HepG2 (cell line): ENCODE measurements at regions not wholly inside any gene's neighbourhood (a gene's known extent, or its start where the extent isn't known, plus 50 kb on each side); places are given as distances from the start of the nearest gene placed in this dataset.
A peak's percentile ranks its signal among the peaks of the same experiment; 100 is the strongest.

Experiments
- BCL6 ChIP-seq: IDR thresholded peaks from 2 replicates; pipeline ENCODE4 v1.6.1; 2016; ENCODE audit warnings: missing genetic modification reagents, missing compliant biosample characterization
- EEA1 ChIP-seq: sonication (generic); formaldehyde crosslinking; IDR thresholded peaks from 2 replicates; pipeline ENCODE4 v1.5.1; 2020; ENCODE audit warnings: mild to moderate bottlenecking, missing genetic modification reagents, borderline replicate concordance
- ELF1 ChIP-seq: sonication (generic); formaldehyde crosslinking; IDR thresholded peaks from 2 replicates; pipeline ENCODE4 v1.4.0; 2020; ENCODE audit warnings: missing genetic modification reagents
- JUND ChIP-seq: sonication (generic); formaldehyde crosslinking; IDR thresholded peaks from 2 replicates; pipeline ENCODE4 v1.8.0; 2022; ENCODE audit warnings: mild to moderate bottlenecking, missing genetic modification reagents
- RELA ChIP-seq: sonication (generic); formaldehyde crosslinking; IDR thresholded peaks from 2 replicates; pipeline ENCODE4 v1.4.0; 2020; ENCODE audit warnings: missing genetic modification reagents
- SMARCC2 ChIP-seq: fragments of 450-650 bp; IDR thresholded peaks from 2 replicates; pipeline ENCODE4 v1.6.1; 2017; ENCODE audit warnings: antibody characterized with exemption, mild to moderate bottlenecking
- SOX6 ChIP-seq, 2 experiments: fragments of 450-650 bp in 1 of 2; sonication (generic) in 1 of 2; formaldehyde crosslinking in 1 of 2; IDR thresholded peaks; 2 replicates each; pipeline versions ENCODE4 v1.4.0 to v1.6.1; 2017 to 2020; ENCODE audit warnings: antibody characterized with exemption in 1 of 2, mild to moderate bottlenecking in 1 of 2, missing genetic modification reagents in 1 of 2
- SRY ChIP-seq: sonication (generic); formaldehyde crosslinking; IDR thresholded peaks from 2 replicates; pipeline ENCODE4 v1.8.0; 2022; ENCODE audit warnings: mild to moderate bottlenecking, missing genetic modification reagents
- SSRP1 ChIP-seq: IDR thresholded peaks from 2 replicates; pipeline ENCODE4 v1.6.1; 2016; ENCODE audit warnings: control low read depth
- TOE1 ChIP-seq: sonication (generic); formaldehyde crosslinking; IDR thresholded peaks from 2 replicates; pipeline ENCODE4 v1.4.0; 2020; ENCODE audit warnings: mild to moderate bottlenecking, missing genetic modification reagents
- ZBTB38 ChIP-seq: sonication (generic); formaldehyde crosslinking; IDR thresholded peaks from 2 replicates; pipeline ENCODE4 v1.5.1; 2020; ENCODE audit warnings: mild to moderate bottlenecking, missing genetic modification reagents
- ZBTB7B ChIP-seq: sonication (generic); formaldehyde crosslinking; IDR thresholded peaks from 2 replicates; pipeline ENCODE4 v1.4.0; 2020; ENCODE audit warnings: missing genetic modification reagents
- ZFP36L2 ChIP-seq: sonication (generic); formaldehyde crosslinking; IDR thresholded peaks from 2 replicates; pipeline ENCODE4 v1.4.0; 2020; ENCODE audit warnings: missing genetic modification reagents
- ZFX ChIP-seq: sonication (generic); formaldehyde crosslinking; IDR thresholded peaks from 2 replicates; pipeline ENCODE4 v1.4.0; 2020; ENCODE audit warnings: mild to moderate bottlenecking, low read depth, missing genetic modification reagents, moderate library complexity
- ZNF24 ChIP-seq: fragments of 450-650 bp; IDR thresholded peaks from 2 replicates; pipeline ENCODE4 v1.6.1; 2017; ENCODE audit warnings: antibody characterized with exemption, mild to moderate bottlenecking
- ZNF549 ChIP-seq: sonication (generic); formaldehyde crosslinking; IDR thresholded peaks from 2 replicates; pipeline ENCODE4 v1.5.0; 2020; ENCODE audit warnings: missing genetic modification reagents
- ZNF674 ChIP-seq: sonication (generic); formaldehyde crosslinking; IDR thresholded peaks from 2 replicates; pipeline ENCODE4 v1.5.0; 2020; ENCODE audit warnings: low read depth, mild to moderate bottlenecking, missing genetic modification reagents
- ZSCAN31 ChIP-seq: sonication (generic); formaldehyde crosslinking; IDR thresholded peaks from 2 replicates; pipeline ENCODE4 v1.5.0; 2020; ENCODE audit warnings: low read depth, mild to moderate bottlenecking, missing genetic modification reagents
- ZZZ3 ChIP-seq: sonication (generic); formaldehyde crosslinking; IDR thresholded peaks from 2 replicates; pipeline ENCODE4 v1.4.0; 2020; ENCODE audit warnings: missing genetic modification reagents, mild to moderate bottlenecking, borderline replicate concordance
- TF ChIP-seq, protein P1 (sequence below), 2 experiments: sonication (generic) in 1 of 2; formaldehyde crosslinking in 1 of 2; IDR thresholded peaks; 2 replicates each; pipeline versions ENCODE4 v1.5.1 to v1.6.1; 2011 to 2020; ENCODE audit warnings: borderline replicate concordance in 1 of 2, low read depth in 1 of 2, low read length in 1 of 2, mild to moderate bottlenecking in 1 of 2, missing genetic modification reagents in 1 of 2, moderate library complexity in 1 of 2
- TF ChIP-seq, protein P2 (sequence below): sonication (generic); formaldehyde crosslinking; IDR thresholded peaks from 2 replicates; pipeline ENCODE4; 2020; ENCODE audit warnings: missing genetic modification reagents, mild to moderate bottlenecking, borderline replicate concordance
- TF ChIP-seq, protein P3 (sequence below): sonication (generic); formaldehyde crosslinking; IDR thresholded peaks from 2 replicates; pipeline ENCODE4 v1.5.0; 2020; ENCODE audit warnings: missing genetic modification reagents

GRCh38 chr1:222465211-222466041, 82.5 kb downstream of the HHIPL2 start (continued):
- TF ChIP-seq ZFP36L2 (no peak), ZBTB38 (CRISPR knock-in tag) (peak; percentile 88), JUND (CRISPR knock-in tag) (no peak; the same call in 1 of the 2 replicates), TOE1 (CRISPR knock-in tag) (peak; percentile 88; the same call in 1 of the 2 replicates), ZBTB7B (CRISPR knock-in tag) (peak; percentile 72), ELF1 (CRISPR knock-in tag) (peak; percentile 49; the same call in 1 of the 2 replicates), ZFX (peak; percentile 97), SMARCC2 (no peak), EEA1 (CRISPR knock-in tag) (peak; percentile 60; the same call in 1 of the 2 replicates), ZNF549 (CRISPR knock-in tag) (no peak), BCL6 (CRISPR knock-in tag) (peak; percentile 70; the same call in 1 of the 2 replicates), SOX6 (IDR thresholded peaks at IDR 0.05) (no peak), SOX6 (CRISPR knock-in tag; IDR thresholded peaks at IDR 0.05) (0 out of 2 replicates have a peak, but pooled peaks have one; percentile 21), ZZZ3 (CRISPR knock-in tag) (peak; percentile 88; the same call in 1 of the 2 replicates), ZNF24 (no peak), ZNF674 (CRISPR knock-in tag) (0 out of 2 replicates have a peak, but pooled peaks have one; percentile 68), ZSCAN31 (peak; percentile 98), RELA (CRISPR knock-in tag) (peak; percentile 28; the same call in 1 of the 2 replicates), SSRP1 (CRISPR knock-in tag) (no peak), SRY (peak; percentile 35; the same call in 1 of the 2 replicates)
- TF ChIP-seq, protein P1, sequence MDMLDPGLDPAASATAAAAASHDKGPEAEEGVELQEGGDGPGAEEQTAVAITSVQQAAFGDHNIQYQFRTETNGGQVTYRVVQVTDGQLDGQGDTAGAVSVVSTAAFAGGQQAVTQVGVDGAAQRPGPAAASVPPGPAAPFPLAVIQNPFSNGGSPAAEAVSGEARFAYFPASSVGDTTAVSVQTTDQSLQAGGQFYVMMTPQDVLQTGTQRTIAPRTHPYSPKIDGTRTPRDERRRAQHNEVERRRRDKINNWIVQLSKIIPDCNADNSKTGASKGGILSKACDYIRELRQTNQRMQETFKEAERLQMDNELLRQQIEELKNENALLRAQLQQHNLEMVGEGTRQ (IDR thresholded peaks at IDR 0.05; ENCODE audit: low read depth, low read length), result peak; percentile 33; the same call in 1 of the 2 replicates
- TF ChIP-seq, protein P1 (CRISPR knock-in tag; IDR thresholded peaks at IDR 0.05; ENCODE audit: borderline replicate concordance), result peak; percentile 14; the same call in 1 of the 2 replicates
- TF ChIP-seq, protein P2, sequence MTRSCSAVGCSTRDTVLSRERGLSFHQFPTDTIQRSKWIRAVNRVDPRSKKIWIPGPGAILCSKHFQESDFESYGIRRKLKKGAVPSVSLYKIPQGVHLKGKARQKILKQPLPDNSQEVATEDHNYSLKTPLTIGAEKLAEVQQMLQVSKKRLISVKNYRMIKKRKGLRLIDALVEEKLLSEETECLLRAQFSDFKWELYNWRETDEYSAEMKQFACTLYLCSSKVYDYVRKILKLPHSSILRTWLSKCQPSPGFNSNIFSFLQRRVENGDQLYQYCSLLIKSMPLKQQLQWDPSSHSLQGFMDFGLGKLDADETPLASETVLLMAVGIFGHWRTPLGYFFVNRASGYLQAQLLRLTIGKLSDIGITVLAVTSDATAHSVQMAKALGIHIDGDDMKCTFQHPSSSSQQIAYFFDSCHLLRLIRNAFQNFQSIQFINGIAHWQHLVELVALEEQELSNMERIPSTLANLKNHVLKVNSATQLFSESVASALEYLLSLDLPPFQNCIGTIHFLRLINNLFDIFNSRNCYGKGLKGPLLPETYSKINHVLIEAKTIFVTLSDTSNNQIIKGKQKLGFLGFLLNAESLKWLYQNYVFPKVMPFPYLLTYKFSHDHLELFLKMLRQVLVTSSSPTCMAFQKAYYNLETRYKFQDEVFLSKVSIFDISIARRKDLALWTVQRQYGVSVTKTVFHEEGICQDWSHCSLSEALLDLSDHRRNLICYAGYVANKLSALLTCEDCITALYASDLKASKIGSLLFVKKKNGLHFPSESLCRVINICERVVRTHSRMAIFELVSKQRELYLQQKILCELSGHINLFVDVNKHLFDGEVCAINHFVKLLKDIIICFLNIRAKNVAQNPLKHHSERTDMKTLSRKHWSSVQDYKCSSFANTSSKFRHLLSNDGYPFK (CRISPR knock-in tag), result peak; percentile 88; the same call in 1 of the 2 replicates
- TF ChIP-seq, protein P3, sequence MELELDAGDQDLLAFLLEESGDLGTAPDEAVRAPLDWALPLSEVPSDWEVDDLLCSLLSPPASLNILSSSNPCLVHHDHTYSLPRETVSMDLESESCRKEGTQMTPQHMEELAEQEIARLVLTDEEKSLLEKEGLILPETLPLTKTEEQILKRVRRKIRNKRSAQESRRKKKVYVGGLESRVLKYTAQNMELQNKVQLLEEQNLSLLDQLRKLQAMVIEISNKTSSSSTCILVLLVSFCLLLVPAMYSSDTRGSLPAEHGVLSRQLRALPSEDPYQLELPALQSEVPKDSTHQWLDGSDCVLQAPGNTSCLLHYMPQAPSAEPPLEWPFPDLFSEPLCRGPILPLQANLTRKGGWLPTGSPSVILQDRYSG (CRISPR knock-in tag), result peak; percentile 92; the same call in 1 of the 2 replicates
